ENCODE measurements at regions not wholly inside any gene's neighbourhood (a gene's known extent, or its start where the extent isn't known, plus 50 kb on each side); places are given as distances from the start of the nearest gene placed in this dataset.

- TF ChIP-seq CTCF (IDR thresholded peaks at IDR 0.05; ENCODE audit: control extremely low read depth in 1 of 3, insufficient read depth in 1 of 3, low read depth in 1 of 3, low read length in 3 of 3) (no peak), ZNF274 (IDR thresholded peaks at IDR 0.05; ENCODE audit: borderline replicate concordance, extremely low read depth, low read length) (no peak), POLR2A (IDR thresholded peaks at IDR 0.05; ENCODE audit: control extremely low read depth in 1 of 2, low read depth in 2 of 2, low read length in 2 of 2) (no peak)
Measured at GRCh38 chr5:25387953-25388352, 743.2 kb upstream of the CDH10 start.

Data from H1 (cell line).